ENCODE measurements at regions not wholly inside any gene's neighbourhood (a gene's known extent, or its start where the extent isn't known, plus 50 kb on each side); places are given as distances from the start of the nearest gene placed in this dataset.
"Not testable (repeated sequence)": the region's sequence is repeated elsewhere in the genome, so short reads cannot be mapped to it uniquely, and the experiment has no call there.

- no peak for DNase-seq
Observed at GRCh38 chr19:30804751-30805150, 432.6 kb downstream of the ZNF536 start.

GRCh38 chr19:30804333-30804732 is 432.1 kb downstream of the ZNF536 start:
- DNase-seq = not testable (repeated sequence)

GRCh38 chr19:30802424-30803013 is 430.3 kb downstream of the ZNF536 start:
- DNase-seq = no peak

- peak; percentile 61 for DNase-seq
Observed at GRCh38 chr19:30799865-30800755, 427.9 kb downstream of the ZNF536 start.

GRCh38 chr19:30795727-30796126 is 423.5 kb downstream of the ZNF536 start:
- DNase-seq = no peak

- peak; percentile 24 for DNase-seq
Observed at GRCh38 chr19:30792561-30793505, 420.6 kb downstream of the ZNF536 start.

GRCh38 chr19:30791088-30791487 is 418.9 kb downstream of the ZNF536 start:
- DNase-seq = peak; percentile 21

- DNase-seq = peak; percentile 4
Observed at GRCh38 chr19:30790056-30790680, 418.0 kb downstream of the ZNF536 start.

- DNase-seq = no peak
Observed at GRCh38 chr19:30788105-30788765, 416.1 kb downstream of the ZNF536 start.

GRCh38 chr19:30785458-30786137 is 413.4 kb downstream of the ZNF536 start:
- peak; percentile 7 for DNase-seq

- peak; percentile 80 for DNase-seq
Observed at GRCh38 chr19:30784850-30785457, 412.8 kb downstream of the ZNF536 start.

GRCh38 chr19:30783936-30784335 is 411.8 kb downstream of the ZNF536 start:
- peak; percentile 17 for DNase-seq

GRCh38 chr19:30783212-30783611 is 411.0 kb downstream of the ZNF536 start:
- DNase-seq = no peak

GRCh38 chr19:30781519-30781918 is 409.3 kb downstream of the ZNF536 start:
- DNase-seq = no peak

- no peak for DNase-seq
Observed at GRCh38 chr19:30781047-30781446, 408.9 kb downstream of the ZNF536 start.

GRCh38 chr19:30780456-30780855 is 408.3 kb downstream of the ZNF536 start:
- no peak for DNase-seq

- no peak for DNase-seq
Observed at GRCh38 chr19:30780032-30780431, 407.8 kb downstream of the ZNF536 start.

- no peak for DNase-seq
Observed at GRCh38 chr19:30778961-30779715, 407.0 kb downstream of the ZNF536 start.

GRCh38 chr19:30778061-30778460 is 405.9 kb downstream of the ZNF536 start:
- DNase-seq = no peak

GRCh38 chr19:30775956-30776355 is 403.8 kb downstream of the ZNF536 start:
- DNase-seq = no peak
